ENCODE measurements at regions not wholly inside any gene's neighbourhood (a gene's known extent, or its start where the extent isn't known, plus 50 kb on each side); places are given as distances from the start of the nearest gene placed in this dataset.
"Not testable (repeated sequence)": the region's sequence is repeated elsewhere in the genome, so short reads cannot be mapped to it uniquely, and the experiment has no call there.

GRCh38 chr4:98828801-98829200 is 100.1 kb downstream of the EIF4E start:
- no peak for DNase-seq (ENCODE audit: low read depth)

- DNase-seq (ENCODE audit: low read depth): no peak
Measured at GRCh38 chr4:98827661-98828060, 101.3 kb downstream of the EIF4E start.

GRCh38 chr4:98822144-98822543 is 106.8 kb downstream of the EIF4E start:
- DNase-seq (ENCODE audit: low read depth): no peak

GRCh38 chr4:98818116-98818515 is 110.8 kb downstream of the EIF4E start:
- not testable (repeated sequence) for DNase-seq (ENCODE audit: low read depth)

GRCh38 chr4:98816816-98817215 is 112.1 kb downstream of the EIF4E start:
- no peak for DNase-seq (ENCODE audit: low read depth)

GRCh38 chr4:98816386-98816785 is 112.5 kb downstream of the EIF4E start:
- no peak for DNase-seq (ENCODE audit: low read depth)

- DNase-seq (ENCODE audit: low read depth): no peak
Measured at GRCh38 chr4:98804403-98804802, 124.5 kb downstream of the EIF4E start.

GRCh38 chr4:98803251-98803650 is 125.7 kb downstream of the EIF4E start:
- DNase-seq (ENCODE audit: low read depth): no peak

GRCh38 chr4:98802770-98803198 is 126.1 kb downstream of the EIF4E start:
- DNase-seq (ENCODE audit: low read depth): no peak

GRCh38 chr4:98801259-98801725 is 127.6 kb downstream of the EIF4E start:
- no peak for DNase-seq (ENCODE audit: low read depth)

GRCh38 chr4:98796991-98797390 is 131.9 kb downstream of the EIF4E start:
- DNase-seq (ENCODE audit: low read depth): no peak

GRCh38 chr4:98794565-98795205 is 134.2 kb downstream of the EIF4E start:
- peak; percentile 92 for DNase-seq (ENCODE audit: low read depth)

GRCh38 chr4:98793658-98794057 is 135.2 kb upstream of the TSPAN5 start:
- DNase-seq (ENCODE audit: low read depth): no peak

GRCh38 chr4:98786866-98787265 is 128.5 kb upstream of the TSPAN5 start:
- DNase-seq (ENCODE audit: low read depth): peak; percentile 4

GRCh38 chr4:98784947-98785706 is 126.7 kb upstream of the TSPAN5 start:
- no peak for DNase-seq (ENCODE audit: low read depth)

GRCh38 chr4:98781641-98782357 is 123.4 kb upstream of the TSPAN5 start:
- no peak for DNase-seq (ENCODE audit: low read depth)

GRCh38 chr4:98780926-98781325 is 122.5 kb upstream of the TSPAN5 start:
- DNase-seq (ENCODE audit: low read depth): no peak

- DNase-seq (ENCODE audit: low read depth): no peak
Measured at GRCh38 chr4:98779088-98779487, 120.7 kb upstream of the TSPAN5 start.

GRCh38 chr4:98778206-98778605 is 119.8 kb upstream of the TSPAN5 start:
- peak; percentile 86 for DNase-seq (ENCODE audit: low read depth)

GRCh38 chr4:98775672-98776071 is 117.3 kb upstream of the TSPAN5 start:
- no peak for DNase-seq (ENCODE audit: low read depth)

GRCh38 chr4:98773638-98774037 is 115.2 kb upstream of the TSPAN5 start:
- DNase-seq (ENCODE audit: low read depth): no peak

GRCh38 chr4:98771959-98772632 is 113.7 kb upstream of the TSPAN5 start:
- DNase-seq (ENCODE audit: low read depth): no peak

Data from renal cortical epithelial cell (primary cell).